Esophagus (tissue), 2 donors: ENCODE measurements at regions not wholly inside any gene's neighbourhood (a gene's known extent, or its start where the extent isn't known, plus 50 kb on each side); places are given as distances from the start of the nearest gene placed in this dataset.

Experiments used
- H3K27ac ChIP-seq, 2 donors: one replicate each; pipeline ENCODE4 v1.5.1; 2013; ENCODE audit warnings: low read depth in 2 of 2, mild to moderate bottlenecking in 2 of 2, inconsistent platforms in 1 of 2, low read length in 1 of 2, moderate library complexity in 1 of 2
- H3K27me3 ChIP-seq, 2 donors: one replicate each; pipeline ENCODE4 v1.6.1; 2013; ENCODE audit warnings: low read length in 2 of 2, control low read depth in 1 of 2, mild to moderate bottlenecking in 1 of 2; ENCODE audit not compliant: insufficient read depth in 2 of 2, control insufficient read depth in 1 of 2
- H3K36me3 ChIP-seq, 2 donors: one replicate each; pipeline ENCODE4 v1.6.1; 2013; ENCODE audit warnings: low read length in 1 of 2; ENCODE audit not compliant: control insufficient read depth in 2 of 2, insufficient read depth in 2 of 2
- H3K4me1 ChIP-seq, 2 donors: one replicate each; pipeline ENCODE4 v1.6.1; 2013; ENCODE audit warnings: low read length in 1 of 2; ENCODE audit not compliant: control insufficient read depth in 2 of 2, insufficient read depth in 2 of 2
- H3K4me3 ChIP-seq, 2 donors: one replicate each; pipeline ENCODE4 v1.5.1; 2013; ENCODE audit warnings: low read length in 2 of 2, mild to moderate bottlenecking in 2 of 2, low read depth in 1 of 2, moderate library complexity in 1 of 2
- H3K9me3 ChIP-seq, 2 donors: one replicate each; pipeline ENCODE4 v1.6.1; 2013; ENCODE audit warnings: mild to moderate bottlenecking in 2 of 2, low read depth in 1 of 2, low read length in 1 of 2, moderate library complexity in 1 of 2; ENCODE audit not compliant: control insufficient read depth in 2 of 2, insufficient read depth in 1 of 2
- WGBS, 2 donors: extraction: QIAGEN DNeasy Blood & Tissue Kit; methylation state at CpG; one replicate each; pipeline ENCODE4 v1.1.7; 2013; 5-methylcytosine and 5-hydroxymethylcytosine counted together
- donor health status: healthy with polysubstance abuse.
- donor health status: Bipolar disorder and iron deficiency.

GRCh38 chr1:98107256-98107655 lies 186.4 kb upstream of the DPYD start:
- Histone ChIP-seq H3K36me3 (no peaks in the 10 kb centered on the region), H3K4me1 (no peaks in the 10 kb centered on the region), H3K9me3 (no peaks in the 10 kb centered on the region), H3K27ac (no peak overlapping the region), H3K27me3 (no peaks in the 10 kb centered on the region), H3K4me3 (no peak overlapping the region)
- 94 to 96% methylated on average over 1 of the region's 1 CpG for WGBS, 2 donors

- H3K4me1 ChIP-seq, result no peaks in the 10 kb centered on the region
- H3K27ac ChIP-seq, result no peak overlapping the region
- H3K9me3 ChIP-seq, result no peaks in the 10 kb centered on the region
- no peak overlapping the region for H3K4me3 ChIP-seq
- no peaks in the 10 kb centered on the region for H3K36me3 ChIP-seq
- WGBS, 2 donors, result 33 to 36% methylated on average over 3 of the region's 3 CpGs
- no peaks in the 10 kb centered on the region for H3K27me3 ChIP-seq
Measured at GRCh38 chr1:98104289-98104688, 183.5 kb upstream of the DPYD start.

DNA sequence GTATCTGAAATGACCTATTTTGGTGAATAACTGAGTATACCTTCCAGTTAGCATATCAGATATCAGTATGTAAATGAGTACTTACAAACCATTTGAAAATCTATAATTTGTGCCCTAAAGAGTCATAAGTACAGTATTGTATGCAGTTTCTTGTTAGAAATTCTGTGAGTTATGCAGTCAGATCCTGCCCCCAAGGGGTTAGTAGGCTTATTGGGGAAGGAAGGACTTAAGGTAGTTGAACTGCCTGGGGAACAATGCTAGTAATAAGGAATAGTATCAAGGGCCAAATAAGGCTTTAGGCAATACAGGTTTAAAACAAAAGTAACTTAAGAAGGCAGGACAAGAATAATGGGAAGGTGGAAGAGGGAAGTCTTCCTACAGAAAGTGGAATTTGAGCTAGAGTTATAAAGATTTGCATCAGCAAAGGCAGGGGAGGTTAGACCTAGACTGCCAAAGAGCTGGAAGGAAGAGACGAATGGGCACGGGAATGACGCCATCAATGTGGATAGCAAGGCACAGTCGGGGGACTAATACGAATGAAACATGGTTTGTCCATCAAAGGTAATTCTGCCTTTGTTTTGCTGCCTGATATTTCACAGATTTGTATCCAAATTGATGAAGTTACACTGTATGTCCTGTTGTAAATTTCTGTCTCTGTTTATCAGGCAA lies 182.9 kb upstream of the DPYD start:
- H3K4me1 ChIP-seq, result no peaks in the 10 kb centered on the region
- WGBS, 2 donors, result 56 to 57% methylated on average over 5 of the region's 5 CpGs
- H3K27me3 ChIP-seq, result no peaks in the 10 kb centered on the region
- H3K4me3 ChIP-seq, result no peak overlapping the region
- H3K27ac ChIP-seq, result no peak overlapping the region
- H3K36me3 ChIP-seq, result no peaks in the 10 kb centered on the region
- H3K9me3 ChIP-seq, result no peaks in the 10 kb centered on the region

DNA sequence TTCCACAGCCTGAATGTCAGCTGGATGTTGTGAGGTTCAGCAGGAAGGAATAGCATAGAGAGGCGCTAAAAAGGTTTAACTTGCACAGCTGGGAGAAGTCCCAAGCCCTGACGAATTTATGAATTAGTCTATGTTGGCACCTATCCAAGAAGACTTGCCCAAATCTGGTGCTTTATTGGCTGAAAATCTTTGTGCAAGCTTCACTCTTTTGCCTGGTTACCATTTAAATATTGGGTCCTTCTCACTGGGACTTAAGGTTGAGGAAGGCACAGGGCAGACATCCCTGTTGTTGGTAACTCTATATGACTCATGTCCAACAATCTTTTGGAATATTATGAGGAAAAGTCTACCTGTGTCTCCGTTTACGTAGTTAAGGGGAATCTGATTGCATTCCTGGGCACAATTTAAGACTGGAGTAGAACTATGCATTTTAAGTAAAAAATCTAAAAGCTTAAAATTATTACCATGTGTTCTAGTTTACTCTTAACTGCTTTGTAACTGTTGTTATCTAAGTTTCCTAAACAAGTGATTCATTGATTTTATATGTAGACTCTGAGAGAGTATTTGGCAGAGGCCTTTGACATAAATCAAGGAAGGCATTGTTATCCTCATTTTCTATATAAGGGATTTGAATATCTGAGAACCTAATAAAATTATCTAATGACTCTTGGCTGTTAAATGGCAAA lies 181.7 kb upstream of the DPYD start:
- H3K4me1 ChIP-seq, result no peaks in the 10 kb centered on the region
- no peaks in the 10 kb centered on the region for H3K27me3 ChIP-seq
- no peak overlapping the region for H3K4me3 ChIP-seq
- WGBS, 2 donors, result 73 to 74% methylated on average over 4 of the region's 4 CpGs
- no peak overlapping the region for H3K27ac ChIP-seq
- no peaks in the 10 kb centered on the region for H3K9me3 ChIP-seq
- H3K36me3 ChIP-seq, result no peaks in the 10 kb centered on the region

- Histone ChIP-seq H3K9me3 (no peaks in the 10 kb centered on the region), H3K27me3 (no peaks in the 10 kb centered on the region), H3K4me1 (no peaks in the 10 kb centered on the region), H3K4me3 (no peak overlapping the region), H3K36me3 (no peaks in the 10 kb centered on the region), H3K27ac (no peak overlapping the region)
- 75 to 89% methylated on average over 2 of the region's 2 CpGs for WGBS, 2 donors
Measured at GRCh38 chr1:98101364-98101763, 180.5 kb upstream of the DPYD start.

- WGBS, 2 donors, result 62 to 78% methylated on average over 3 of the region's 3 CpGs
Measured at GRCh38 chr1:98099501-98099900, 178.7 kb upstream of the DPYD start.

GRCh38 chr1:98098473-98098872 lies 177.6 kb upstream of the DPYD start:
- no peaks in the 10 kb centered on the region for H3K27me3 ChIP-seq
- H3K4me3 ChIP-seq, result no peak overlapping the region
- H3K9me3 ChIP-seq, result no peaks in the 10 kb centered on the region
- no peaks in the 10 kb centered on the region for H3K36me3 ChIP-seq
- no peaks in the 10 kb centered on the region for H3K4me1 ChIP-seq
- H3K27ac ChIP-seq, result no peak overlapping the region

More at GRCh38 chr1:98099501-98099900, 178.7 kb upstream of the DPYD start:
- Histone ChIP-seq H3K4me1 (no peaks in the 10 kb centered on the region), H3K27ac (no peak overlapping the region), H3K27me3 (no peaks in the 10 kb centered on the region), H3K4me3 (no peak overlapping the region), H3K36me3 (no peaks in the 10 kb centered on the region), H3K9me3 (no peaks in the 10 kb centered on the region)

DNA sequence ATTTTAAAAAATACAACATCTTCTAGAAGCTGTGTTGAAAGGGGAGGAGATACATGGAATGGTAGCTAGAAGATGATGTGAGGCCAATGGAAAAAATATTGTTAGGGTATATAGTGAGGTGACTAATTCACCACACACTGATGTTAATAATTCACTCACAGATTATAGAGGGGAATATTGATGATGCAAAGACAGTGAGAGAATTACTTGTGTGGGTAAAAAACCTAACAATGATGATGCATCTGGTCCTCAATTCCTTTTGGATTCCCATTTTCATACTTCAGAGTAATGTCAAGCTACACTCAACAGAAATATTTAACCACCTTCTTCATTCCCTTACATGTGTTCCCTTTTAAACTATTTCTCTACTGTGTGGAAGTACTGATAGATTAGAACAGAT lies 169.5 kb upstream of the DPYD start:
- no peaks in the 10 kb centered on the region for H3K4me1 ChIP-seq
- H3K4me3 ChIP-seq, result no peak overlapping the region
- no peaks in the 10 kb centered on the region for H3K9me3 ChIP-seq
- no peak overlapping the region for H3K27ac ChIP-seq
- no peaks in the 10 kb centered on the region for H3K27me3 ChIP-seq
- no peaks in the 10 kb centered on the region for H3K36me3 ChIP-seq

GRCh38 chr1:98088381-98088780 lies 167.5 kb upstream of the DPYD start:
- Histone ChIP-seq H3K36me3 (no peaks in the 10 kb centered on the region), H3K4me3 (no peak overlapping the region), H3K27me3 (no peaks in the 10 kb centered on the region), H3K4me1 (no peaks in the 10 kb centered on the region), H3K9me3 (no peaks in the 10 kb centered on the region), H3K27ac (no peak overlapping the region)
- 62% methylated on average over 3 of the region's 3 CpGs for WGBS, 2 donors

- no peaks in the 10 kb centered on the region for H3K4me1 ChIP-seq
- H3K27me3 ChIP-seq, result no peaks in the 10 kb centered on the region
- H3K9me3 ChIP-seq, result no peaks in the 10 kb centered on the region
- 52 to 57% methylated on average over 3 of the region's 3 CpGs for WGBS, 2 donors
- H3K27ac ChIP-seq, result no peak overlapping the region
- no peak overlapping the region for H3K4me3 ChIP-seq
- H3K36me3 ChIP-seq, result no peaks in the 10 kb centered on the region
Measured at GRCh38 chr1:98086796-98087441, 166.1 kb upstream of the DPYD start.
